PC-9 (cell line): ENCODE measurements at regions not wholly inside any gene's neighbourhood (a gene's known extent, or its start where the extent isn't known, plus 50 kb on each side); places are given as distances from the start of the nearest gene placed in this dataset.

Experiments used
- BruUV-seq: library from RNA; stranded (reverse); fragments of 400-500 nt; replicated peaks from 2 replicates; lab custom pipeline; 2021; lab: Mats Ljungman, UMichigan
- CTCF ChIA-PET: fragments of 300-600 bp; sonication (Branson Sonifier 250); formaldehyde crosslinking; loops from one replicate; lab custom pipeline; 2022; ENCODE audit warnings: antibody characterized with exemption; lab: Charles Lee
- POLR2A ChIA-PET: fragments of 300-600 bp; sonication (Branson Sonifier 250); formaldehyde crosslinking; loops from one replicate; lab custom pipeline; 2022; ENCODE audit warnings: antibody characterized with exemption; ENCODE audit not compliant: unreplicated experiment; lab: Charles Lee
- DNase-seq, 2 experiments: peaks; one replicate each; pipeline versions ENCODE4 v3.0.0 to v3.0.0-alpha.2; 2015 to 2022; ENCODE audit warnings: mixed read lengths in 1 of 2
- H2AFZ ChIP-seq: fragments of 200-600 bp; sonication (generic); 2 replicates; pipeline ENCODE4 v1.8.1; 2017; ENCODE audit warnings: antibody characterized with exemption
- H3F3A ChIP-seq: fragments of 200-600 bp; sonication (generic); 2 replicates; pipeline ENCODE4 v1.8.1; 2017; ENCODE audit warnings: antibody characterized with exemption, mild to moderate bottlenecking, low read depth; ENCODE audit not compliant: insufficient read depth
- H3K27ac ChIP-seq: fragments of 200-600 bp; sonication (generic); 2 replicates; pipeline ENCODE4 v1.6.1; 2016; ENCODE audit warnings: mixed run types
- H3K27me3 ChIP-seq: fragments of 200-600 bp; sonication (generic); 2 replicates; pipeline ENCODE4 v1.6.1; 2016; ENCODE audit warnings: low read depth, mixed run types; ENCODE audit not compliant: insufficient read depth
- H3K36me3 ChIP-seq: fragments of 200-600 bp; sonication (generic); 2 replicates; pipeline ENCODE4 v1.6.1; 2016; ENCODE audit warnings: low read depth, mixed run types
- H3K4me1 ChIP-seq: fragments of 200-600 bp; sonication (generic); replicated peaks from 2 replicates; pipeline ENCODE4 v1.6.1; 2016; ENCODE audit warnings: mixed run types; ENCODE audit not compliant: insufficient read depth
- H3K4me2 ChIP-seq: fragments of 200-600 bp; sonication (generic); 2 replicates; pipeline ENCODE4 v1.6.1; 2017; ENCODE audit warnings: mixed run types
- H3K4me3 ChIP-seq: fragments of 200-600 bp; sonication (generic); 2 replicates; pipeline ENCODE4 v1.6.1; 2016; ENCODE audit warnings: mixed run types
- H3K79me2 ChIP-seq: fragments of 200-600 bp; sonication (generic); 2 replicates; pipeline ENCODE4 v1.6.1; 2017; ENCODE audit warnings: low read depth, mixed run types
- H3K9me2 ChIP-seq: fragments of 200-600 bp; sonication (generic); 2 replicates; pipeline ENCODE4 v1.8.1; 2017; ENCODE audit warnings: mild to moderate bottlenecking; ENCODE audit not compliant: insufficient read depth
- H3K9me3 ChIP-seq: fragments of 200-600 bp; sonication (generic); 2 replicates; pipeline ENCODE4 v1.8.1; 2016; ENCODE audit warnings: low read depth; ENCODE audit not compliant: insufficient read depth
- H4K20me1 ChIP-seq: fragments of 200-600 bp; sonication (generic); 2 replicates; pipeline ENCODE4 v1.8.1; 2017; ENCODE audit not compliant: insufficient read depth
- CTCF ChIP-seq: fragments of 200-600 bp; sonication (generic); conservative IDR thresholded peaks from 2 replicates; pipeline ENCODE4 v1.6.1; 2017; ENCODE audit warnings: mixed run types, antibody characterized with exemption, mild to moderate bottlenecking, moderate library complexity
- EZH2 ChIP-seq: fragments of 200-600 bp; sonication (generic); IDR thresholded peaks from 2 replicates; pipeline ENCODE4 v1.8.0; 2017; ENCODE audit warnings: antibody characterized with exemption, low read depth
- intact Hi-C: fragments of 100-400 bp; cut with micrococcal nuclease; formaldehyde crosslinking; loops from one replicate; pipeline ENCODE4 v1.10.0; 2022; ENCODE audit not compliant: unreplicated experiment

- no TSS peak for BruUV-seq
- no peak for DNase-seq
- no peaks in the 10 kb centered on the region for H3K9me3 ChIP-seq
- no peaks in the 10 kb centered on the region; the same call in 1 of the 2 replicates for H3K9me2 ChIP-seq
- CTCF ChIA-PET: no interaction called here
- H3F3A ChIP-seq: peaks cover 24% of the 10 kb centered on the region
- no peaks in the 10 kb centered on the region for H3K27me3 ChIP-seq
- no peak overlapping the region for H3K4me3 ChIP-seq
- POLR2A ChIA-PET: no interaction called here
- H3K79me2 ChIP-seq: no peaks in the 10 kb centered on the region
- H3K4me2 ChIP-seq: no peak overlapping the region
- no peaks in the 10 kb centered on the region for H3K36me3 ChIP-seq
- TF ChIP-seq EZH2: no peak
- no peak for TF ChIP-seq CTCF
- H3K4me1 ChIP-seq: peaks cover 34% of the 10 kb centered on the region
- no peak overlapping the region for H2AFZ ChIP-seq
- intact Hi-C loops: no loop called here
- H3K27ac ChIP-seq: no peak overlapping the region
- H4K20me1 ChIP-seq: no peaks in the 10 kb centered on the region
Measured at GRCh38 chr2:234830853-234831252, 121.0 kb upstream of the SH3BP4 start.

- Histone ChIP-seq H3K4me3 (no peak overlapping the region), H3K9me3 (no peaks in the 10 kb centered on the region), H3K36me3 (no peaks in the 10 kb centered on the region), H4K20me1 (no peaks in the 10 kb centered on the region), H3K4me1 (peaks cover 50% of the 10 kb centered on the region), H3K4me2 (peak overlapping the region; percentile 37; the same call in 1 of the 2 replicates), H3K9me2 (no peaks in the 10 kb centered on the region), H3K79me2 (no peaks in the 10 kb centered on the region), H2AFZ (no peak overlapping the region), H3K27ac (peak overlapping the region; percentile 36), H3K27me3 (no peaks in the 10 kb centered on the region), H3F3A (peaks cover 27% of the 10 kb centered on the region)
- intact Hi-C loops: loop anchor here (2.0 to 10.0 kb wide), 4 partner anchors 123 to 584 kb away; partner anchors contain the start of gene SH3BP4
- POLR2A ChIA-PET: interaction anchor here (0.6 kb wide), 1 partner anchor 1342 kb away, joined by 5 read pairs; no protein-coding TSS in a partner anchor
- CTCF ChIA-PET: interaction anchor here (0.7 to 1.1 kb wide), 2 partner anchors 52 to 104 kb away, joined by 3 to 5 read pairs; no protein-coding TSS in a partner anchor
- no TSS peak for BruUV-seq
- no peak for TF ChIP-seq EZH2
- no peak for TF ChIP-seq CTCF
- DNase-seq: no peak
Measured at GRCh38 chr2:234829074-234829455, 122.8 kb upstream of the SH3BP4 start.

GRCh38 chr2:234828382-234829073 lies 123.3 kb upstream of the SH3BP4 start:
- peaks cover 30% of the 10 kb centered on the region for H3F3A ChIP-seq
- no peak overlapping the region for H3K4me3 ChIP-seq
- no peaks in the 10 kb centered on the region for H3K27me3 ChIP-seq
- no peaks in the 10 kb centered on the region for H3K36me3 ChIP-seq
- CTCF ChIA-PET: interaction anchor here (1.1 kb wide), 1 partner anchor 53 kb away, joined by 5 read pairs; no protein-coding TSS in a partner anchor
- TF ChIP-seq CTCF (no peak), EZH2 (no peak)
- H3K79me2 ChIP-seq: no peaks in the 10 kb centered on the region
- H3K9me2 ChIP-seq: no peaks in the 10 kb centered on the region
- DNase-seq: peak; percentile 80 to 84
- peak overlapping the region; percentile 37 for H3K4me2 ChIP-seq
- POLR2A ChIA-PET: interaction anchor here (0.6 to 0.8 kb wide), 5 partner anchors 77 to 1342 kb away, joined by 3 to 5 read pairs (median 5); no protein-coding TSS in a partner anchor
- no peak overlapping the region for H2AFZ ChIP-seq
- H3K27ac ChIP-seq: peak overlapping the region; percentile 36
- peaks cover 55% of the 10 kb centered on the region for H3K4me1 ChIP-seq
- H3K9me3 ChIP-seq: no peaks in the 10 kb centered on the region
- H4K20me1 ChIP-seq: no peaks in the 10 kb centered on the region
- BruUV-seq: no TSS peak
- intact Hi-C loops: loop anchor here (1.0 to 10.0 kb wide), 10 partner anchors 12 to 854 kb away; partner anchors contain the start of gene SH3BP4
